ENCODE measurements at regions not wholly inside any gene's neighbourhood (a gene's known extent, or its start where the extent isn't known, plus 50 kb on each side); places are given as distances from the start of the nearest gene placed in this dataset.

DNA sequence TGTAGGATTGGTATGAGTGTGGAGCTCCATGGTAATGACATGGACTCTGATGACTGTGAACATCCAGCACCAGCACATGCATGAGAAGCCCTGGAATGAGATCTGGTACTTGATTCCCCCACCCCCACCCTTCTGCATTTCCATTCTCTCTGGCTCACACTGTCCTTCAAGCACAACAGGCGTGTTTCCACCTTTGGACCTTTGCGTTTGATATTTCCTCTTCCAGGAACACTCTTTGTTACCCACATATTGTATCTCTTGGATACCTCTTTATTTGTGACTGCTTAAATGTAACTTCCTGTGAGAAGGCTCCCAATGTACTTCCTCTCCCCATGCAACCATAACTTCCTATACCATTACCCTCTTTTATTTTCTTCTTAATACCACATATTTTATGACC is 263.8 kb downstream of the HNMT start:
- TF ChIP-seq SUZ12 (IDR thresholded peaks at IDR 0.05) (no peak), ARNT (IDR thresholded peaks at IDR 0.05) (no peak), SP1 (IDR thresholded peaks at IDR 0.05) (no peak), ELF4 (IDR thresholded peaks at IDR 0.05) (no peak), BHLHE40 (IDR thresholded peaks at IDR 0.05; ENCODE audit: borderline replicate concordance) (no peak), FOXK2 (IDR thresholded peaks at IDR 0.05) (no peak)
